ENCODE measurements at regions not wholly inside any gene's neighbourhood (a gene's known extent, or its start where the extent isn't known, plus 50 kb on each side); places are given as distances from the start of the nearest gene placed in this dataset.

GRCh38 chr9:105861972-105862371, 167.6 kb downstream of the TMEM38B start:
- no peak for DNase-seq (ENCODE audit: low read depth in 3 of 3)

- DNase-seq (ENCODE audit: low read depth in 3 of 3) = no peak
Observed at GRCh38 chr9:105864248-105864898, 170.0 kb downstream of the TMEM38B start.

GRCh38 chr9:105865285-105865684, 170.9 kb downstream of the TMEM38B start:
- DNase-seq (ENCODE audit: low read depth in 3 of 3) = no peak

- no peak for DNase-seq (ENCODE audit: low read depth in 3 of 3)
Observed at GRCh38 chr9:105871540-105871939, 177.2 kb downstream of the TMEM38B start.

GRCh38 chr9:105873801-105874200, 179.5 kb downstream of the TMEM38B start:
- DNase-seq (ENCODE audit: low read depth in 3 of 3) = no peak

- no peak for DNase-seq (ENCODE audit: low read depth in 3 of 3)
Observed at GRCh38 chr9:105877721-105878120, 183.4 kb downstream of the TMEM38B start.

- DNase-seq (ENCODE audit: low read depth in 3 of 3) = no peak
Observed at GRCh38 chr9:105879181-105879580, 184.8 kb downstream of the TMEM38B start.

- DNase-seq (ENCODE audit: low read depth in 3 of 3) = no peak
Observed at GRCh38 chr9:105880517-105880916, 186.2 kb downstream of the TMEM38B start.

- no peak for DNase-seq (ENCODE audit: low read depth in 3 of 3)
Observed at GRCh38 chr9:105881021-105881420, 186.7 kb downstream of the TMEM38B start.

GRCh38 chr9:105881654-105882349, 187.5 kb downstream of the TMEM38B start:
- DNase-seq (ENCODE audit: low read depth in 3 of 3) = peak; percentile 38 to 49 (median 48)

GRCh38 chr9:105883847-105884246, 189.5 kb downstream of the TMEM38B start:
- no peak for DNase-seq (ENCODE audit: low read depth in 3 of 3)

GRCh38 chr9:105884416-105884815, 190.1 kb downstream of the TMEM38B start:
- no peak for DNase-seq (ENCODE audit: low read depth in 3 of 3)

GRCh38 chr9:105886136-105886535, 191.8 kb downstream of the TMEM38B start:
- DNase-seq (ENCODE audit: low read depth in 3 of 3) = no peak

- no peak for DNase-seq (ENCODE audit: low read depth in 3 of 3)
Observed at GRCh38 chr9:105887679-105888078, 193.3 kb downstream of the TMEM38B start.

- no peak for DNase-seq (ENCODE audit: low read depth in 3 of 3)
Observed at GRCh38 chr9:105890046-105890822, 195.9 kb downstream of the TMEM38B start.

- DNase-seq (ENCODE audit: low read depth in 3 of 3) = no peak
Observed at GRCh38 chr9:105900123-105900522, 205.8 kb downstream of the TMEM38B start.

GRCh38 chr9:105901514-105902109, 207.3 kb downstream of the TMEM38B start:
- no peak for DNase-seq (ENCODE audit: low read depth in 3 of 3)

GRCh38 chr9:105908069-105908468, 213.7 kb downstream of the TMEM38B start:
- DNase-seq (ENCODE audit: low read depth in 3 of 3) = no peak

- no peak for DNase-seq (ENCODE audit: low read depth in 3 of 3)
Observed at GRCh38 chr9:105911104-105911911, 217.0 kb downstream of the TMEM38B start.

GRCh38 chr9:105912157-105912862, 218.0 kb downstream of the TMEM38B start:
- DNase-seq (ENCODE audit: low read depth in 3 of 3) = no peak
